ENCODE measurements at regions not wholly inside any gene's neighbourhood (a gene's known extent, or its start where the extent isn't known, plus 50 kb on each side); places are given as distances from the start of the nearest gene placed in this dataset.

- Histone ChIP-seq H3K36me3 (ENCODE audit: control insufficient read depth, insufficient read depth, low read length) (no peaks in the 10 kb centered on the region), H3K27me3 (replicated peaks; ENCODE audit: control insufficient read depth, insufficient read depth, low read length) (no peaks in the 10 kb centered on the region), H3K4me3 (replicated peaks; ENCODE audit: low read depth, low read length) (no peak overlapping the region)
- TF ChIP-seq CTCF (IDR thresholded peaks at IDR 0.05; ENCODE audit: insufficient read depth, low read length, poor library complexity, severe bottlenecking), result no peak
- no peak for DNase-seq (ENCODE audit: extremely low read depth, insufficient read length)
Measured at GRCh38 chr10:35762311-35763030, 120.4 kb upstream of the FZD8 start.

GRCh38 chr10:35758076-35758475 lies 116.0 kb upstream of the FZD8 start:
- H3K4me3 ChIP-seq (replicated peaks; ENCODE audit: low read depth, low read length), result no peak overlapping the region
- H3K27me3 ChIP-seq (replicated peaks; ENCODE audit: control insufficient read depth, insufficient read depth, low read length), result no peaks in the 10 kb centered on the region
- H3K36me3 ChIP-seq (ENCODE audit: control insufficient read depth, insufficient read depth, low read length), result no peaks in the 10 kb centered on the region
- TF ChIP-seq CTCF (IDR thresholded peaks at IDR 0.05; ENCODE audit: insufficient read depth, low read length, poor library complexity, severe bottlenecking), result no peak
- DNase-seq (ENCODE audit: extremely low read depth, insufficient read length), result no peak

- TF ChIP-seq CTCF (IDR thresholded peaks at IDR 0.05; ENCODE audit: insufficient read depth, low read length, poor library complexity, severe bottlenecking), result no peak
- Histone ChIP-seq H3K4me3 (replicated peaks; ENCODE audit: low read depth, low read length) (no peak overlapping the region), H3K36me3 (ENCODE audit: control insufficient read depth, insufficient read depth, low read length) (no peaks in the 10 kb centered on the region)
Measured at GRCh38 chr10:35754519-35754918, 112.4 kb upstream of the FZD8 start.

GRCh38 chr10:35752469-35753461 lies 110.7 kb upstream of the FZD8 start:
- H3K27me3 ChIP-seq (replicated peaks; ENCODE audit: control insufficient read depth, insufficient read depth, low read length), result no peaks in the 10 kb centered on the region
- no peak overlapping the region for H3K4me3 ChIP-seq (replicated peaks; ENCODE audit: low read depth, low read length)
- TF ChIP-seq CTCF (IDR thresholded peaks at IDR 0.05; ENCODE audit: insufficient read depth, low read length, poor library complexity, severe bottlenecking), result no peak
- H3K36me3 ChIP-seq (ENCODE audit: control insufficient read depth, insufficient read depth, low read length), result no peaks in the 10 kb centered on the region
- DNase-seq (ENCODE audit: extremely low read depth, insufficient read length), result no peak

More at GRCh38 chr10:35754519-35754918, 112.4 kb upstream of the FZD8 start:
- no peak for DNase-seq (ENCODE audit: extremely low read depth, insufficient read length)
- H3K27me3 ChIP-seq (replicated peaks; ENCODE audit: control insufficient read depth, insufficient read depth, low read length), result no peaks in the 10 kb centered on the region

GRCh38 chr10:35751347-35751746 lies 109.3 kb upstream of the FZD8 start:
- no peak for TF ChIP-seq CTCF (IDR thresholded peaks at IDR 0.05; ENCODE audit: insufficient read depth, low read length, poor library complexity, severe bottlenecking)
- Histone ChIP-seq H3K36me3 (ENCODE audit: control insufficient read depth, insufficient read depth, low read length) (no peaks in the 10 kb centered on the region), H3K27me3 (replicated peaks; ENCODE audit: control insufficient read depth, insufficient read depth, low read length) (no peaks in the 10 kb centered on the region), H3K4me3 (replicated peaks; ENCODE audit: low read depth, low read length) (no peak overlapping the region)
- no peak for DNase-seq (ENCODE audit: extremely low read depth, insufficient read length)
